ENCODE measurements at regions not wholly inside any gene's neighbourhood (a gene's known extent, or its start where the extent isn't known, plus 50 kb on each side); places are given as distances from the start of the nearest gene placed in this dataset.

DNA sequence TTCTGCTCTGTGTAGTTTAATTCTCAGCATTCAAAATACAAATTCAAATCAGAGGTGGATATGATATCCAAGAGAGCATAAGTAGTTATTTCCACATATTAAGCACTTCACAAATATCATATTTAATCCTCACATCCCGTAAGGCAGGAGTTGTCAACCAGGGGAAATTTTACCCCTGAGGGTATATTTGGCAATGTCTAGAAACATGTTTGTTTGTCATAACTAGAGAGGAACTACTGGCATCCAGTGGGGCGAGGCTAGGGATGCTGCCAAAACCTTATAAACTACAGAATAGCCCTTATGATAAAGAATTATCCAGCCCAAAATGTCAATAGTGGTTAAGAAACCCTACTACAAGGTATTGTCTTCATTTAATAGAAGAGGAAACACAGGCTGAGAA, 619.4 kb downstream of the SLCO4C1 start (continued):
- TF ChIP-seq, protein P1, sequence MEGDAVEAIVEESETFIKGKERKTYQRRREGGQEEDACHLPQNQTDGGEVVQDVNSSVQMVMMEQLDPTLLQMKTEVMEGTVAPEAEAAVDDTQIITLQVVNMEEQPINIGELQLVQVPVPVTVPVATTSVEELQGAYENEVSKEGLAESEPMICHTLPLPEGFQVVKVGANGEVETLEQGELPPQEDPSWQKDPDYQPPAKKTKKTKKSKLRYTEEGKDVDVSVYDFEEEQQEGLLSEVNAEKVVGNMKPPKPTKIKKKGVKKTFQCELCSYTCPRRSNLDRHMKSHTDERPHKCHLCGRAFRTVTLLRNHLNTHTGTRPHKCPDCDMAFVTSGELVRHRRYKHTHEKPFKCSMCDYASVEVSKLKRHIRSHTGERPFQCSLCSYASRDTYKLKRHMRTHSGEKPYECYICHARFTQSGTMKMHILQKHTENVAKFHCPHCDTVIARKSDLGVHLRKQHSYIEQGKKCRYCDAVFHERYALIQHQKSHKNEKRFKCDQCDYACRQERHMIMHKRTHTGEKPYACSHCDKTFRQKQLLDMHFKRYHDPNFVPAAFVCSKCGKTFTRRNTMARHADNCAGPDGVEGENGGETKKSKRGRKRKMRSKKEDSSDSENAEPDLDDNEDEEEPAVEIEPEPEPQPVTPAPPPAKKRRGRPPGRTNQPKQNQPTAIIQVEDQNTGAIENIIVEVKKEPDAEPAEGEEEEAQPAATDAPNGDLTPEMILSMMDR (IDR thresholded peaks at IDR 0.05; ENCODE audit: control extremely low read depth in 1 of 3, insufficient read depth in 1 of 3, low read depth in 1 of 3, low read length in 3 of 3), result no peak
- TF ChIP-seq EGR1 (IDR thresholded peaks at IDR 0.05; ENCODE audit: borderline replicate concordance, low read depth, low read length) (no peak), POU5F1 (IDR thresholded peaks at IDR 0.05; ENCODE audit: low read depth, low read length) (no peak), HDAC2 (IDR thresholded peaks at IDR 0.05; ENCODE audit: borderline replicate concordance in 1 of 2, low read depth in 2 of 2, low read length in 2 of 2) (no peak)
- TF ChIP-seq, protein P2, sequence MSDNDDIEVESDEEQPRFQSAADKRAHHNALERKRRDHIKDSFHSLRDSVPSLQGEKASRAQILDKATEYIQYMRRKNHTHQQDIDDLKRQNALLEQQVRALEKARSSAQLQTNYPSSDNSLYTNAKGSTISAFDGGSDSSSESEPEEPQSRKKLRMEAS (IDR thresholded peaks at IDR 0.05), result no peak

Measured in H1 (cell line).